HepG2 (cell line): ENCODE measurements at regions not wholly inside any gene's neighbourhood (a gene's known extent, or its start where the extent isn't known, plus 50 kb on each side); places are given as distances from the start of the nearest gene placed in this dataset.

Experiments
- ATAC-seq: fragments of 200-7000 bp; cut with Tn5 transposase; 3 replicates; pipeline ENCODE4 v1.9.1; 2020; ENCODE audit warnings: mild to moderate bottlenecking, moderate library complexity
- BruUV-seq: library from RNA; stranded (reverse); fragments of 400-500 nt; replicated peaks from 2 replicates; lab custom pipeline; 2021; lab: Mats Ljungman, UMichigan
- CTCF ChIA-PET: fragments of 300-600 bp; formaldehyde crosslinking; extraction: SDS; loops from one replicate; lab custom pipeline; 2021; ENCODE audit warnings: low total read pairs, inconsistent platforms, low intra/inter-chr PET ratio; lab: Yijun Ruan, JAX
- POLR2A ChIA-PET: fragments of 350-600 bp; sonication (Branson Sonifier 250); formaldehyde crosslinking; loops from one replicate; lab custom pipeline; 2020; ENCODE audit warnings: antibody characterized with exemption, inconsistent platforms; lab: Yijun Ruan, JAX
- DNase-seq: peaks from one replicate; pipeline ENCODE4 v3.0.0-alpha.2; 2015; ENCODE audit warnings: low spot score
- FAIRE-seq: peaks from 3 replicates; lab custom pipeline; 2011; peaks lifted over from hg19 to GRCh38; lab: Jason Lieb, UNC
- H2AFZ ChIP-seq: one replicate; pipeline ENCODE4 v1.6.1; 2011; ENCODE audit warnings: low read length, inconsistent platforms
- H3K27ac ChIP-seq: fragments of 300-600 bp; 3 replicates; pipeline ENCODE4 v1.8.0; 2011; ENCODE audit warnings: mixed run types, mild to moderate bottlenecking, mixed read lengths, low read length, inconsistent platforms; ENCODE audit not compliant: insufficient read depth; ENCODE audit errors: extremely low read length
- H3K27me3 ChIP-seq, 2 experiments: fragments of 200-600 bp in 1 of 2; 2 replicates in 1 of 2; 3 replicates in 1 of 2; pipeline versions ENCODE4 v1.6.0 to v1.8.0; 2011; ENCODE audit warnings: low read length in 2 of 2, mild to moderate bottlenecking in 2 of 2, moderate library complexity in 2 of 2, inconsistent platforms in 1 of 2; ENCODE audit not compliant: insufficient read depth in 2 of 2, control insufficient read depth in 1 of 2
- H3K36me3 ChIP-seq, 2 experiments: fragments of 200-600 bp in 1 of 2; replicated peaks in 1 of 2; 2 replicates in 1 of 2; 3 replicates in 1 of 2; pipeline versions ENCODE4 v1.5.1 to v1.8.0; 2011; ENCODE audit warnings: low read length in 2 of 2, inconsistent platforms in 1 of 2; ENCODE audit not compliant: insufficient read depth in 2 of 2, control insufficient read depth in 1 of 2
- H3K4me1 ChIP-seq: 2 replicates; pipeline ENCODE4 v1.5.1; 2012; ENCODE audit warnings: low read length, inconsistent platforms; ENCODE audit not compliant: insufficient read depth
- H3K4me2 ChIP-seq: 2 replicates; pipeline ENCODE4 v1.6.0; 2011; ENCODE audit warnings: low read depth, low read length, inconsistent platforms
- H3K4me3 ChIP-seq, 3 experiments: fragments of 200-600 bp in 1 of 3; sonication (generic), shearing (Covaris generic) in 1 of 3; replicated peaks in 1 of 3; 2 replicates each; pipeline ENCODE4 v1.5.1; 2011 to 2016; ENCODE audit warnings: low read length in 3 of 3, inconsistent platforms in 2 of 3, low read depth in 2 of 3, mild to moderate bottlenecking in 2 of 3, control low read depth in 1 of 3, mixed read lengths in 1 of 3; ENCODE audit not compliant: insufficient read depth in 1 of 3
- H3K79me2 ChIP-seq: one replicate; pipeline ENCODE4 v1.6.1; 2011; ENCODE audit warnings: low read length, inconsistent platforms; ENCODE audit not compliant: insufficient read depth
- H3K9ac ChIP-seq: 2 replicates; pipeline ENCODE4 v1.6.0; 2011; ENCODE audit warnings: mild to moderate bottlenecking, low read depth, low read length, inconsistent platforms; ENCODE audit not compliant: insufficient read depth
- H3K9me3 ChIP-seq: 2 replicates; pipeline ENCODE4 v1.5.1; 2012; ENCODE audit warnings: mild to moderate bottlenecking, low read length
- H4K20me1 ChIP-seq: 2 replicates; pipeline ENCODE4 v1.6.0; 2011; ENCODE audit warnings: inconsistent platforms, mild to moderate bottlenecking, low read length, moderate library complexity; ENCODE audit not compliant: insufficient read depth
- AHR ChIP-seq: IDR thresholded peaks from 2 replicates; pipeline ENCODE4 v1.6.1; 2018; ENCODE audit warnings: missing genetic modification reagents, missing compliant biosample characterization
- EEA1 ChIP-seq: sonication (generic); formaldehyde crosslinking; IDR thresholded peaks from 2 replicates; pipeline ENCODE4 v1.5.1; 2020; ENCODE audit warnings: mild to moderate bottlenecking, missing genetic modification reagents, borderline replicate concordance
- GTF2F1 ChIP-seq: fragments of 150-350 bp; IDR thresholded peaks from 2 replicates; pipeline ENCODE4 v1.6.1; 2014; ENCODE audit warnings: low read length
- GZF1 ChIP-seq: sonication (generic); formaldehyde crosslinking; IDR thresholded peaks from 2 replicates; pipeline ENCODE4 v1.5.1; 2020; ENCODE audit warnings: mild to moderate bottlenecking, missing genetic modification reagents
- PITX1 ChIP-seq: sonication (generic); formaldehyde crosslinking; IDR thresholded peaks from 2 replicates; pipeline ENCODE4 v1.5.1; 2020; ENCODE audit warnings: mild to moderate bottlenecking, missing genetic modification reagents
- ZMYM4 ChIP-seq: sonication (generic); formaldehyde crosslinking; IDR thresholded peaks from 2 replicates; pipeline ENCODE4 v1.8.1; 2023; ENCODE audit warnings: mild to moderate bottlenecking, missing genetic modification reagents
- ZNF326 ChIP-seq: sonication (generic); formaldehyde crosslinking; IDR thresholded peaks from 2 replicates; pipeline ENCODE4 v1.4.0; 2020; ENCODE audit warnings: missing genetic modification reagents, borderline replicate concordance
- ZNF543 ChIP-seq: sonication (generic); formaldehyde crosslinking; IDR thresholded peaks from 2 replicates; pipeline ENCODE4 v1.4.0; 2020; ENCODE audit warnings: mild to moderate bottlenecking, missing genetic modification reagents
- ZNF839 ChIP-seq: sonication (generic); formaldehyde crosslinking; IDR thresholded peaks from 2 replicates; pipeline ENCODE4 v1.4.0; 2020; ENCODE audit warnings: missing genetic modification reagents, mild to moderate bottlenecking, borderline replicate concordance
- ZZZ3 ChIP-seq: sonication (generic); formaldehyde crosslinking; IDR thresholded peaks from 2 replicates; pipeline ENCODE4 v1.4.0; 2020; ENCODE audit warnings: missing genetic modification reagents, mild to moderate bottlenecking, borderline replicate concordance
- WGBS: methylation state at CpG from one replicate; pipeline ENCODE4 v1.1.6; 2017; ENCODE audit warnings: low lambda C conversion rate; 5-methylcytosine and 5-hydroxymethylcytosine counted together
- in situ Hi-C: cut with HindIII; loops from 2 replicates; pipeline ENCODE4 v1.10.0; 2017; ENCODE audit warnings: low pct_unique_long_range_greater_than_20kb; ENCODE audit not compliant: extremely low pct_ligation_motif_present
- intact Hi-C: fragments of 100-400 bp; cut with micrococcal nuclease; formaldehyde crosslinking; loops from one replicate; pipeline ENCODE4 v1.10.0; 2022; ENCODE audit not compliant: unreplicated experiment
- TF ChIP-seq, protein P1 (sequence below): sonication (generic); formaldehyde crosslinking; IDR thresholded peaks from 2 replicates; pipeline ENCODE4 v1.4.0; 2020; ENCODE audit warnings: missing genetic modification reagents, borderline replicate concordance
- TF ChIP-seq, protein P2 (sequence below): sonication (generic); formaldehyde crosslinking; IDR thresholded peaks from 2 replicates; pipeline ENCODE4 v1.4.0; 2020; ENCODE audit warnings: mild to moderate bottlenecking, missing genetic modification reagents

DNA sequence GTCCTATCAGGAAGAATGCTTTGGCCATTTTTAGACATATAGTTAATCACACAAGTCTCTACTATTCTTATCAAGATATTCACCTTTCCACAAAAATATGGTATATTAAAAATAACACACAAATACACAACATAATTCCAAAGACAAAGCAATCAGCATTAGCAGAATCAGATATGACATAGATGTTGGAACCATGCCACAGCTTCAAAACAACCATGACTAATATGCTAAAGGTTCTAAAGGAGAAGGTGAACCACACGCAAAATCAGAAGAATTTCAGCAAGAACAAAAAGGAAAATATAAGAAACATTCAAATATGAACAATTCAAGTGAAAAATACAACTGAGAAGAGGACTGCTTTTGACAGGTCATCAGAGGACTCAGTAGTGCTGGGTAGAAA lies 670.2 kb upstream of the SORCS1 start (continued):
- TF ChIP-seq ZNF839 (CRISPR knock-in tag) (no peak), ZMYM4 (CRISPR knock-in tag) (no peak), ZNF326 (CRISPR knock-in tag) (no peak), GZF1 (CRISPR knock-in tag) (no peak), GTF2F1 (no peak), ZZZ3 (no peak)
- TF ChIP-seq, protein P1, sequence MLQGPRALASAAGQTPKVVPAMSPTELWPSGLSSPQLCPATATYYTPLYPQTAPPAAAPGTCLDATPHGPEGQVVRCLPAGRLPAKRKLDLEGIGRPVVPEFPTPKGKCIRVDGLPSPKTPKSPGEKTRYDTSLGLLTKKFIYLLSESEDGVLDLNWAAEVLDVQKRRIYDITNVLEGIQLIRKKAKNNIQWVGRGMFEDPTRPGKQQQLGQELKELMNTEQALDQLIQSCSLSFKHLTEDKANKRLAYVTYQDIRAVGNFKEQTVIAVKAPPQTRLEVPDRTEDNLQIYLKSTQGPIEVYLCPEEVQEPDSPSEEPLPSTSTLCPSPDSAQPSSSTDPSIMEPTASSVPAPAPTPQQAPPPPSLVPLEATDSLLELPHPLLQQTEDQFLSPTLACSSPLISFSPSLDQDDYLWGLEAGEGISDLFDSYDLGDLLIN (CRISPR knock-in tag) = no peak

DNA sequence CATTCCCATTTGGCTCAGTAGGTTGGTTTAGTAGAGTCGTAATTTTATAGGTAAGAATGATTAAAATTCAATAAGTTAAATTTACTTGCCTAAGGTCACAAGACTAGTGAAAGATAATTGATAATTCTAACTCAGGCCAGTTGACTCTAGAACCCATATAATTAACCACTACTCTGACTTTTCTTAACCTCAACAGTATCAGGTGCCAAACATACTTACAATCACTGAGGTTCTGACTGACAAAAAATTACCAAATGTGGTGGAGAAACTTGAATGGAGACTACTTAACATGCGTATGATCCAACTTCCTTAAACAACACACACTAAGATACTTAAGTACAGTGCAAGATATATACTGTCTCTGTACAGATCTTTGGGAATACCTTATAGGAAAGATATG lies 667.3 kb upstream of the SORCS1 start:
- no peak for DNase-seq
- H3K4me2 ChIP-seq = no peak overlapping the region
- intact Hi-C loops = no loop called here
- no peak overlapping the region for H2AFZ ChIP-seq
- no peaks in the 10 kb centered on the region for H3K79me2 ChIP-seq
- no peak for ATAC-seq
- H3K9ac ChIP-seq = no peak overlapping the region
- H3K27me3 ChIP-seq = no peaks in the 10 kb centered on the region
- BruUV-seq = no TSS peak
- no peak overlapping the region for H3K4me3 ChIP-seq
- FAIRE-seq = no peak
- no peak overlapping the region for H3K27ac ChIP-seq
- H3K9me3 ChIP-seq = peaks cover 78% of the 10 kb centered on the region
- POLR2A ChIA-PET = no interaction called here
- in situ Hi-C loops = no loop called here
- TF ChIP-seq AHR (CRISPR knock-in tag) (no peak), ZNF543 (CRISPR knock-in tag) (no peak), EEA1 (CRISPR knock-in tag) (no peak), PITX1 (CRISPR knock-in tag) (no peak)
- TF ChIP-seq, protein P2, sequence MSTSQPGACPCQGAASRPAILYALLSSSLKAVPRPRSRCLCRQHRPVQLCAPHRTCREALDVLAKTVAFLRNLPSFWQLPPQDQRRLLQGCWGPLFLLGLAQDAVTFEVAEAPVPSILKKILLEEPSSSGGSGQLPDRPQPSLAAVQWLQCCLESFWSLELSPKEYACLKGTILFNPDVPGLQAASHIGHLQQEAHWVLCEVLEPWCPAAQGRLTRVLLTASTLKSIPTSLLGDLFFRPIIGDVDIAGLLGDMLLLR (CRISPR knock-in tag) = no peak
- TF ChIP-seq, all 625 proteins: peak for 0
- H3K36me3 ChIP-seq = no peaks in the 10 kb centered on the region
- 21% methylated on average over 2 of the region's 2 CpGs for WGBS
- H3K4me1 ChIP-seq = no peaks in the 10 kb centered on the region
- no peaks in the 10 kb centered on the region for H4K20me1 ChIP-seq
- CTCF ChIA-PET = no interaction called here
